ENCODE measurements at regions not wholly inside any gene's neighbourhood (a gene's known extent, or its start where the extent isn't known, plus 50 kb on each side); places are given as distances from the start of the nearest gene placed in this dataset.
A peak's percentile ranks its signal among the peaks of the same experiment; 100 is the strongest.
"Not testable (repeated sequence)": the region's sequence is repeated elsewhere in the genome, so short reads cannot be mapped to it uniquely, and the experiment has no call there.

DNA sequence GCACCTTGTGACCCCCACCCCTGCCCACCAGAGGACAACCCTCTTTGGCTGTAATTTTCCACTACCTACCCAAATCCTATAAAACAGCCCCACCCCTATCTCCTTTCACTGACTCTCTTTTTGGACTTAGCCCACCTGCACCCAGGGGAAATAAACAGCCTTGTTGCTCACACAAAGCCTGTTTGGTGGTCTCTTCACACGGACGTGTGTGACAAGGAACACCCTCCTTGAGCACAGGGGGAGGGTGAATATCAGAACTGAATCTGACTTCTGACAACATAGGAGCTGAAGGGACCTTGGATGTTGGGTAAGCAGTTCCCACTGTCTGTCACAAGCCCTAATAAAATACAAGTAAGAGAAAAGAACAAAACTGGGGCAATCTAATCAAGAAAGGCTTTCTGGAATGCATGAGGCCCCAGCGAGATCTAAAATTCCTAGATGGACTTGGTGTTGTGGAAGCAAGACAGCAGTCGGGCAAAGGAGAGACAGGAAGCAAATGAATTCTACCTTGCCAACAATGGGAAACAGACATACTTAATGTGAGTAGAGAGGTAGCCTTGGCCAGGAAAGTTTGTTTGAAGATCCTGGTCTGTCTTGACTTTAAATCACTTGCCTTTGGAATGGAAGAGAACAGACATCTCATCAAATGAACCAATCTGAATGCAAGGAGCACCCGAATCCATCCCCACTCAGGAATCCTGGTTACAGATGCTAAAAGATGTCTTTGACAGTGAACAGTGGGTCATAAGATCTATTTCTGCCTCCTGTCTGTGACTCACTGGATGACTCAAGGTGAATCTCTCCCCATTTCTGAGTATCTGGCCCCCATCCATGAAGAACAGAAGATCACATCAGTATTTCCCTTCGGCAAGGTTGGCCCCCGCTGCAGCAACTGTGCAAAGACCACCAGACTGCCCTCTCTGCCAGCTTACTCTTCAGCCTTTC lies 53.3 kb downstream of the OLFML3 start:
- H3K4me1 ChIP-seq, result no peaks in the 10 kb centered on the region
- no peaks in the 10 kb centered on the region for H3K9me3 ChIP-seq
- TF ChIP-seq, protein P1, sequence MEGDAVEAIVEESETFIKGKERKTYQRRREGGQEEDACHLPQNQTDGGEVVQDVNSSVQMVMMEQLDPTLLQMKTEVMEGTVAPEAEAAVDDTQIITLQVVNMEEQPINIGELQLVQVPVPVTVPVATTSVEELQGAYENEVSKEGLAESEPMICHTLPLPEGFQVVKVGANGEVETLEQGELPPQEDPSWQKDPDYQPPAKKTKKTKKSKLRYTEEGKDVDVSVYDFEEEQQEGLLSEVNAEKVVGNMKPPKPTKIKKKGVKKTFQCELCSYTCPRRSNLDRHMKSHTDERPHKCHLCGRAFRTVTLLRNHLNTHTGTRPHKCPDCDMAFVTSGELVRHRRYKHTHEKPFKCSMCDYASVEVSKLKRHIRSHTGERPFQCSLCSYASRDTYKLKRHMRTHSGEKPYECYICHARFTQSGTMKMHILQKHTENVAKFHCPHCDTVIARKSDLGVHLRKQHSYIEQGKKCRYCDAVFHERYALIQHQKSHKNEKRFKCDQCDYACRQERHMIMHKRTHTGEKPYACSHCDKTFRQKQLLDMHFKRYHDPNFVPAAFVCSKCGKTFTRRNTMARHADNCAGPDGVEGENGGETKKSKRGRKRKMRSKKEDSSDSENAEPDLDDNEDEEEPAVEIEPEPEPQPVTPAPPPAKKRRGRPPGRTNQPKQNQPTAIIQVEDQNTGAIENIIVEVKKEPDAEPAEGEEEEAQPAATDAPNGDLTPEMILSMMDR (IDR thresholded peaks at IDR 0.05; ENCODE audit: low read depth, low read length), result no peak
- no peak for DNase-seq
- H3K36me3 ChIP-seq, result no peaks in the 10 kb centered on the region
- H3K4me3 ChIP-seq (ENCODE audit: low read depth, low read length), result no peak overlapping the region
- peaks cover 3% of the 10 kb centered on the region; the same call in 1 of the 2 replicates for H3K27me3 ChIP-seq

DNA sequence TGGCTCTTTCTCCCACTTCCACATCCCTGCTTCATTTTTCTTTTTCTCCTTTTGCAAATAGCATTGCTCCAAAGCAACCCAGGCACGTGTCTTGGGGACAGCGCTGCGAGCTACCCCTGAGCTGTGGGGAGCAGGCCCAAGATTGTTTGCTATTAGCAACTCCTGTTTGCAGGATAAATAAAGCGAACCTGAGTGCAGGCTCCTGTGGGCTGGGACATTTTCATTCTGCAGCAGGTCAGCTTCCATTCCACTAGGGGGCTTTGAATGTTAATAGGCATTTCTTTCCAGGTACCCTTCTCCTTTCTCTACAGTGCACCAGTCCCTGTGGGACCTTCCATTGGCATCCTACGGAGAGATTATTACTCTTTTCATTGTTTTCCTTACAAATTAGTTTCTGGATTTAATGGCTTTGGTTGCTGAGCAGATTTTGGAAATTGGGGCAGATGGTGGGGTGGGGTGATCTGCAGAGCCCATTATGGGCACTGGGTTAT lies 54.0 kb downstream of the OLFML3 start:
- Histone ChIP-seq H3K36me3 (no peaks in the 10 kb centered on the region), H3K9me3 (no peaks in the 10 kb centered on the region), H3K4me3 (ENCODE audit: low read depth, low read length) (no peak overlapping the region), H3K4me1 (no peaks in the 10 kb centered on the region), H3K27me3 (peaks cover 3% of the 10 kb centered on the region; the same call in 1 of the 2 replicates)
- DNase-seq, result no peak
- TF ChIP-seq, protein P1 (IDR thresholded peaks at IDR 0.05; ENCODE audit: low read depth, low read length), result peak; percentile 71

DNA sequence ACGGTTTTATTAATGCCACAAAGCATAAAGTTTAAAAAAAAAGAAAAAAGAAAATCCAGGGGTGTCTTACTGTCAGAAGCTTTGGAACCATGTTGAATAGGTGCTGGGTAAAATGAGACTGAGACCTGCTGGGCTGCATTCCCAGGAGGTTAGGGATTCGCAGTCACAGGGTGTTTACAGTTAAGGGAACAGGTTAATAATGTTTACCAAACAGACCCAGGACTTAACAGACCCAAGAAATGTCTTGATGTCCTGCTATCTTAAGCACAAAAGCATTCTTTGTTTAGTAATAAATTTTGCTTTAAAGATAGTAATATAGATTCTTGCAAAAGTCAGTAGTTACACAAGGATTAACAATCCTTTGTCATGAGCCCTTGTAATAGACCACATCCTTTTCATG lies 54.7 kb downstream of the OLFML3 start:
- no peaks in the 10 kb centered on the region for H3K36me3 ChIP-seq
- H3K27me3 ChIP-seq, result peaks cover 3% of the 10 kb centered on the region; the same call in 1 of the 2 replicates
- no peaks in the 10 kb centered on the region for H3K4me1 ChIP-seq
- no peak overlapping the region for H3K4me3 ChIP-seq (ENCODE audit: low read depth, low read length)
- H3K9me3 ChIP-seq, result no peaks in the 10 kb centered on the region
- TF ChIP-seq, protein P1 (IDR thresholded peaks at IDR 0.05; ENCODE audit: low read depth, low read length), result no peak
- DNase-seq, result no peak

DNA sequence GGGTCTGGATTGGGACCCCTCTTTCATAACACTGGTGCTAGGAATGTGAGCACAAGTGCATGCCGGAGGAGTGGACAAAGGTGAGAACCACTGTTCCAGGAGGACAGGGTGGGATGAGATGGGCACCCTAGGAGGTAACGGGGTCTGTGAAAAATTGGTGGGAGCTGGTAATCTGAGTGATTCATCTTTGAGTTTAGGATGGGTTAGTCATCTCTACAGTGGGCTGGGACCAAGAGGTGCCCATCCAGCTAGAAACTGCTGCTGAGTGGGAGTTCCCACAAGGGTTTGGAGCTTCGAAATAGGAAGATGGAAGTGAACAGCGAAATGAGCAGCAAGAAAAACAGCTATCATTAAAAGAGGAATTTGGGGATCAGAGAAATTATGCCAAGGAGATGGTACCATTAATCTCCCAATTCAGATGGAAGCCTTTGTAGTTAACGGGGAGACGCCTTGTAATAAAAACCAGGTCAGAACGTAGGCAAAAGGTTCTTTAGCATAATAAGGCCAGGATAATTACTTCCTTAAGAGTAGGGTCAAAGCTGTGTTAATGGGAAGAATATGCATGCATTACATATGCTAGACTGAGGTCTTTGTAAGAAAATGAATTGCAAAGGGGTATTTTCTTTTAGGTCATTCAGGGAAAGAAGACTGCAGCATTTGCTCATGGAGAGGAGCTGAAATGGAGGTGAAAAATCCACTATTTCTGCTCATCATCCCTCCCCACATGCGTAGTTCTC lies 55.5 kb downstream of the OLFML3 start:
- Histone ChIP-seq H3K36me3 (no peaks in the 10 kb centered on the region), H3K9me3 (no peaks in the 10 kb centered on the region), H3K4me1 (no peaks in the 10 kb centered on the region), H3K4me3 (ENCODE audit: low read depth, low read length) (no peak overlapping the region), H3K27me3 (peaks cover 3% of the 10 kb centered on the region; the same call in 1 of the 2 replicates)
- no peak for DNase-seq
- TF ChIP-seq, protein P1 (IDR thresholded peaks at IDR 0.05; ENCODE audit: low read depth, low read length), result no peak

DNA sequence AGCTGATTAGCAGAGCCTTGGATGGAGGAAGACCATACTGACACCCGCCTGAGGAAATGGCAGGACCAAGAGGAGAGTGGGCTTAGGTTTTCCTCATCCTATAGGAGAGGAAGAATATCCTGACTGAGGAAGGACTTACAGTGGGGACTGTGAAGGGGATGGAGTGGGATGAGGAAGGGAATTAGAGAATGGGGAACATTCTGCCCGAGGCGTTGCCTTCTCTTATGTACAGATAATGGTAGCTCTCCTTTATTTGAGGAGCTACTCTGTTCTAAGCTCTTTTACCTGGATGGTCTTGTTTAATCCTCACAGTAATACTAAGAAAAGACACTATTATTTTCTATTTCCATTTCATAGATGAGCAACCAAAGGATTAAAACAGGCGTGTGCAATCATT lies 56.0 kb downstream of the OLFML3 start:
- peaks cover 3% of the 10 kb centered on the region; the same call in 1 of the 2 replicates for H3K27me3 ChIP-seq
- H3K9me3 ChIP-seq, result no peaks in the 10 kb centered on the region
- H3K4me3 ChIP-seq (ENCODE audit: low read depth, low read length), result no peak overlapping the region
- no peaks in the 10 kb centered on the region for H3K36me3 ChIP-seq
- no peak for DNase-seq
- TF ChIP-seq, protein P1 (IDR thresholded peaks at IDR 0.05; ENCODE audit: low read depth, low read length), result no peak
- no peaks in the 10 kb centered on the region for H3K4me1 ChIP-seq

DNA sequence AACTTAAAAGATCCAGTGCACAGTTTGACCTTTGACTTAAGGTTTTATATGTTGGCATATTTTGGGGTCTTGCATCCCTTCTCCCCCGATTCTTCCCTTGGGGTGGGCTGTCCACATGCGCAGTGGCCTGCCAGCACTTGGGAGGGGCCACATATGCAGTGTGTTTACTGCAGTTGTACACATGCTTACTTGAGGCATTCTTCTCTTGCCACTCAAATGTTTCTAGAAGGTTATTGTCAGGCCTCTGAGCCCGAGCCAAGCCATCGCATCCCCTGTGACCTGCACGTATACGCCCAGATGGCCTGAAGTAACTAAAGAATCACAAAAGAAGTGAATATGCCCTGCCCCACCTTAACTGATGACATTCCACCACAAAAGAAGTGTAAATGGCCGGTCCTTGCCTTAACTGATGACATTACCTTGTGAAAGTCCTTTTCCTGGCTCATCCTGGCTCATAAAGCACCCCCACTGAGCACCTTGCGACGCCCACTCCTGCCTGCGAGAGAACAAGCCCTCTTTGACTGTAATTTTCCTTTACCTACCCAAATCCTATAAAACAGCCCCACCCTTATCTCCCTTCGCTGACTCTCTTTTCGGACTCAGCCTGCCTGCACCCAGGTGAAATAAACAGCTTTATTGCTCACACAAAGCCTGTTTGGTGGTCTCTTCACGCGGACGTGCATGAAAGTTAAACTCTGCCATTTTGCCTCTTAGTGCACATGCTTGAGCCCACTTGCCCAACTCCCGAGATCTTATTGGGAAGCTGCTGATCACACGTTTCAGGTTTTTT lies 57.8 kb downstream of the OLFML3 start:
- not testable (repeated sequence) for H3K27me3 ChIP-seq; DNase-seq; H3K4me1 ChIP-seq; H3K4me3 ChIP-seq (ENCODE audit: low read depth, low read length); H3K36me3 ChIP-seq; H3K9me3 ChIP-seq
